Right lobe of liver (tissue), 4 donors: ENCODE measurements at regions not wholly inside any gene's neighbourhood (a gene's known extent, or its start where the extent isn't known, plus 50 kb on each side); places are given as distances from the start of the nearest gene placed in this dataset.

Experiments
- POLR2A ChIP-seq: fragments of 450-650 bp; IDR thresholded peaks from one replicate; pipeline ENCODE4 v1.6.1; 2017; ENCODE audit warnings: antibody characterized with exemption, mild to moderate bottlenecking
- TF ChIP-seq, protein P1 (sequence below), 4 donors: fragments of 200-600 bp in 3 of 4; fragments of 450-650 bp in 1 of 4; IDR thresholded peaks; one replicate each; pipeline versions ENCODE4 v1.5.1 to v1.8.0; 2016 to 2022; ENCODE audit warnings: antibody characterized with exemption in 4 of 4, mild to moderate bottlenecking in 2 of 4
- donor health status: DM: no; HTN: no; CAD: no.
- donor health status: DM: no; HTN: no; CAD: no.
- donor health status: DM: no; HTN: yes; CAD: no.

DNA sequence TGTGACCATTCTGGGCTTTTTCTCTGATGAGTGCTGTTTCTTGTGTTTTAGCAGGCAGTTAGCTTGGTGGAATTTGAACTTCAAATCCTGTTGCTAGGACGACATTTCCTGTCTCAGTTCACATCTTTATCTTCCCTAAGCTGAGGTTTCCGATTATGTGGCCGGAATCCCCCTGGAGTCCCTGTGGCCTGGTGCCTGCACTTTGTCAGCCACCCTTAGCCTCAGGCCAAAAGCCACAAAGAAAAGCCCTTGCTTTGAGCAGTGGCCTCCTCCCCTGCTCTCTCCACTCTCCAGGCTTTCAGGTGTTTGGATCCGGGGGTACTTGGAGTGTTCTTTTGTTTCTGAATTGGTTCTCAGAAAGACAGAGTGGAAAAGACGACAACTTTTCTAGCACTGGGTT, 59.9 kb upstream of the PMEPA1 start:
- TF ChIP-seq, protein P1, sequence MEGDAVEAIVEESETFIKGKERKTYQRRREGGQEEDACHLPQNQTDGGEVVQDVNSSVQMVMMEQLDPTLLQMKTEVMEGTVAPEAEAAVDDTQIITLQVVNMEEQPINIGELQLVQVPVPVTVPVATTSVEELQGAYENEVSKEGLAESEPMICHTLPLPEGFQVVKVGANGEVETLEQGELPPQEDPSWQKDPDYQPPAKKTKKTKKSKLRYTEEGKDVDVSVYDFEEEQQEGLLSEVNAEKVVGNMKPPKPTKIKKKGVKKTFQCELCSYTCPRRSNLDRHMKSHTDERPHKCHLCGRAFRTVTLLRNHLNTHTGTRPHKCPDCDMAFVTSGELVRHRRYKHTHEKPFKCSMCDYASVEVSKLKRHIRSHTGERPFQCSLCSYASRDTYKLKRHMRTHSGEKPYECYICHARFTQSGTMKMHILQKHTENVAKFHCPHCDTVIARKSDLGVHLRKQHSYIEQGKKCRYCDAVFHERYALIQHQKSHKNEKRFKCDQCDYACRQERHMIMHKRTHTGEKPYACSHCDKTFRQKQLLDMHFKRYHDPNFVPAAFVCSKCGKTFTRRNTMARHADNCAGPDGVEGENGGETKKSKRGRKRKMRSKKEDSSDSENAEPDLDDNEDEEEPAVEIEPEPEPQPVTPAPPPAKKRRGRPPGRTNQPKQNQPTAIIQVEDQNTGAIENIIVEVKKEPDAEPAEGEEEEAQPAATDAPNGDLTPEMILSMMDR (IDR thresholded peaks at IDR 0.05) = no peak
- no peak for TF ChIP-seq POLR2A
